K562 (cell line): ENCODE measurements at regions not wholly inside any gene's neighbourhood (a gene's known extent, or its start where the extent isn't known, plus 50 kb on each side); places are given as distances from the start of the nearest gene placed in this dataset.

Source experiments
- BRF1 ChIP-seq: IDR thresholded peaks from 3 replicates; pipeline ENCODE4 v1.6.1; 2011; ENCODE audit warnings: borderline replicate concordance, mild to moderate bottlenecking; ENCODE audit not compliant: insufficient read length; ENCODE audit errors: extremely low read depth
- ESRRA ChIP-seq: fragments of 450-650 bp; IDR thresholded peaks from 2 replicates; pipeline ENCODE4 v1.6.1; 2014; ENCODE audit warnings: low read depth, mild to moderate bottlenecking, moderate library complexity, borderline replicate concordance
- MCM5 ChIP-seq: fragments of 450-650 bp; IDR thresholded peaks from 2 replicates; pipeline ENCODE4 v1.6.1; 2016; ENCODE audit warnings: low read depth
- PML ChIP-seq: IDR thresholded peaks from 2 replicates; pipeline ENCODE4 v1.6.1; 2012; ENCODE audit warnings: low read length, inconsistent platforms
- POLR2AphosphoS5 ChIP-seq: IDR thresholded peaks from 2 replicates; pipeline ENCODE4 v1.6.1; 2011; ENCODE audit warnings: mild to moderate bottlenecking, low read depth, low read length, moderate library complexity; ENCODE audit not compliant: control insufficient read depth, insufficient read depth
- PTRF ChIP-seq: fragments of 450-650 bp; IDR thresholded peaks from 2 replicates; pipeline ENCODE4 v1.6.1; 2016; ENCODE audit warnings: mild to moderate bottlenecking, missing genetic modification characterization, missing compliant biosample characterization
- SMARCE1 ChIP-seq: fragments of 450-650 bp; IDR thresholded peaks from 2 replicates; pipeline ENCODE4 v1.7.1; 2016; ENCODE audit warnings: mild to moderate bottlenecking
- XRCC3 ChIP-seq: fragments of 450-650 bp; IDR thresholded peaks from 2 replicates; pipeline ENCODE4 v1.6.1; 2017; ENCODE audit warnings: mild to moderate bottlenecking, moderate library complexity
- ZBTB49 ChIP-seq: sonication (generic); formaldehyde crosslinking; IDR thresholded peaks from 2 replicates; pipeline ENCODE4 v1.8.0; 2022; ENCODE audit warnings: missing genetic modification reagents, mild to moderate bottlenecking, borderline replicate concordance
- ZNF124 ChIP-seq: sonication (generic); formaldehyde crosslinking; IDR thresholded peaks from 2 replicates; pipeline ENCODE4 v1.8.1; 2022; ENCODE audit warnings: missing genetic modification reagents
- ZNF232 ChIP-seq: sonication (generic); formaldehyde crosslinking; IDR thresholded peaks from 2 replicates; pipeline ENCODE4 v1.8.0; 2022; ENCODE audit warnings: mild to moderate bottlenecking, missing genetic modification reagents
- TF ChIP-seq, protein P1 (sequence below), 2 experiments: IDR thresholded peaks; 2 replicates each; pipeline ENCODE4 v1.6.1; 2011; ENCODE audit warnings: borderline replicate concordance in 1 of 2, control low read depth in 1 of 2, low read depth in 1 of 2, low read length in 1 of 2, mild to moderate bottlenecking in 1 of 2, mixed read lengths in 1 of 2, moderate library complexity in 1 of 2; ENCODE audit not compliant: insufficient read depth in 1 of 2, insufficient read length in 1 of 2, poor library complexity in 1 of 2, severe bottlenecking in 1 of 2; ENCODE audit errors: extremely low read depth in 1 of 2
- TF ChIP-seq, protein P2 (sequence below): fragments of 250-450 bp; sonication (Bioruptor Pico); IDR thresholded peaks from 2 replicates; pipeline ENCODE4 v1.5.0; 2021
- TF ChIP-seq, protein P3 (sequence below): fragments of 450-650 bp; IDR thresholded peaks from 2 replicates; pipeline ENCODE4 v1.6.1; 2017; ENCODE audit warnings: mild to moderate bottlenecking, moderate library complexity
- TF ChIP-seq, protein P4 (sequence below): fragments of 200-800 bp; sonication (Bioruptor generic); IDR thresholded peaks from 2 replicates; pipeline ENCODE4 v1.6.1; 2016; ENCODE audit warnings: missing genetic modification characterization, missing compliant biosample characterization
- TF ChIP-seq, protein P5 (sequence below): fragments of 450-650 bp; IDR thresholded peaks from 2 replicates; pipeline ENCODE4 v1.6.1; 2014; ENCODE audit warnings: low read depth, mild to moderate bottlenecking, moderate library complexity, borderline replicate concordance

DNA sequence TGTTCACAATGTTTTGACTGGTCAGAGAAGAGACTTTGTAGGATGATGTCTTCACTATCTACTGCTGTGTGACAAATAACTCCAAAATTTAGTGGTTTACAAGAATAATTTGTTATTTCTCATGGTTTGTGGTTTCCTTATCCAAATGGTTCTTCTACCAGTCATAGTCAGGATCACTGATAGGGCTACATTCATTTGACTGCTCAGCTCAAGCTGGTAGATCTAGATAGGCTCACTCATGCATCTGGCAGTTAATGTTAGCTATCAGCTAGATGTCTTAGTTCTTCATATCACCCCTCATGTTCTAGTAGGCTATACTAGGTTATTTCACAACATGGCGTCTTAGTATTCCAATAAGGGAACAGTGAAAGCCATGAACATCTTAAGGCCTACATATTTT is 131.0 kb downstream of the ID4 start (continued):
- TF ChIP-seq POLR2AphosphoS5 (peak; percentile 72; the same call in 1 of the 2 replicates), BRF1 (no peak), XRCC3 (no peak), PML (peak; percentile 89), ZNF124 (CRISPR knock-in tag) (no peak), PTRF (tag) (no peak), ZBTB49 (CRISPR knock-in tag) (no peak), MCM5 (no peak), ESRRA (peak; percentile 61; the same call in 1 of the 2 replicates), SMARCE1 (no peak), ZNF232 (no peak)
- TF ChIP-seq, protein P1, sequence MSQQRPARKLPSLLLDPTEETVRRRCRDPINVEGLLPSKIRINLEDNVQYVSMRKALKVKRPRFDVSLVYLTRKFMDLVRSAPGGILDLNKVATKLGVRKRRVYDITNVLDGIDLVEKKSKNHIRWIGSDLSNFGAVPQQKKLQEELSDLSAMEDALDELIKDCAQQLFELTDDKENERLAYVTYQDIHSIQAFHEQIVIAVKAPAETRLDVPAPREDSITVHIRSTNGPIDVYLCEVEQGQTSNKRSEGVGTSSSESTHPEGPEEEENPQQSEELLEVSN (IDR thresholded peaks at IDR 0.05; ENCODE audit: borderline replicate concordance in 1 of 2, extremely low read depth in 1 of 2, insufficient read depth in 1 of 2, insufficient read length in 1 of 2, low read depth in 1 of 2, low read length in 1 of 2, poor library complexity in 1 of 2, severe bottlenecking in 1 of 2) = no peak
- TF ChIP-seq, protein P2, sequence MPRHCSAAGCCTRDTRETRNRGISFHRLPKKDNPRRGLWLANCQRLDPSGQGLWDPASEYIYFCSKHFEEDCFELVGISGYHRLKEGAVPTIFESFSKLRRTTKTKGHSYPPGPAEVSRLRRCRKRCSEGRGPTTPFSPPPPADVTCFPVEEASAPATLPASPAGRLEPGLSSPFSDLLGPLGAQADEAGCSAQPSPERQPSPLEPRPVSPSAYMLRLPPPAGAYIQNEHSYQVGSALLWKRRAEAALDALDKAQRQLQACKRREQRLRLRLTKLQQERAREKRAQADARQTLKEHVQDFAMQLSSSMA = no peak
- TF ChIP-seq, protein P3, sequence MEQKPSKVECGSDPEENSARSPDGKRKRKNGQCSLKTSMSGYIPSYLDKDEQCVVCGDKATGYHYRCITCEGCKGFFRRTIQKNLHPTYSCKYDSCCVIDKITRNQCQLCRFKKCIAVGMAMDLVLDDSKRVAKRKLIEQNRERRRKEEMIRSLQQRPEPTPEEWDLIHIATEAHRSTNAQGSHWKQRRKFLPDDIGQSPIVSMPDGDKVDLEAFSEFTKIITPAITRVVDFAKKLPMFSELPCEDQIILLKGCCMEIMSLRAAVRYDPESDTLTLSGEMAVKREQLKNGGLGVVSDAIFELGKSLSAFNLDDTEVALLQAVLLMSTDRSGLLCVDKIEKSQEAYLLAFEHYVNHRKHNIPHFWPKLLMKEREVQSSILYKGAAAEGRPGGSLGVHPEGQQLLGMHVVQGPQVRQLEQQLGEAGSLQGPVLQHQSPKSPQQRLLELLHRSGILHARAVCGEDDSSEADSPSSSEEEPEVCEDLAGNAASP = no peak
- TF ChIP-seq, protein P4, sequence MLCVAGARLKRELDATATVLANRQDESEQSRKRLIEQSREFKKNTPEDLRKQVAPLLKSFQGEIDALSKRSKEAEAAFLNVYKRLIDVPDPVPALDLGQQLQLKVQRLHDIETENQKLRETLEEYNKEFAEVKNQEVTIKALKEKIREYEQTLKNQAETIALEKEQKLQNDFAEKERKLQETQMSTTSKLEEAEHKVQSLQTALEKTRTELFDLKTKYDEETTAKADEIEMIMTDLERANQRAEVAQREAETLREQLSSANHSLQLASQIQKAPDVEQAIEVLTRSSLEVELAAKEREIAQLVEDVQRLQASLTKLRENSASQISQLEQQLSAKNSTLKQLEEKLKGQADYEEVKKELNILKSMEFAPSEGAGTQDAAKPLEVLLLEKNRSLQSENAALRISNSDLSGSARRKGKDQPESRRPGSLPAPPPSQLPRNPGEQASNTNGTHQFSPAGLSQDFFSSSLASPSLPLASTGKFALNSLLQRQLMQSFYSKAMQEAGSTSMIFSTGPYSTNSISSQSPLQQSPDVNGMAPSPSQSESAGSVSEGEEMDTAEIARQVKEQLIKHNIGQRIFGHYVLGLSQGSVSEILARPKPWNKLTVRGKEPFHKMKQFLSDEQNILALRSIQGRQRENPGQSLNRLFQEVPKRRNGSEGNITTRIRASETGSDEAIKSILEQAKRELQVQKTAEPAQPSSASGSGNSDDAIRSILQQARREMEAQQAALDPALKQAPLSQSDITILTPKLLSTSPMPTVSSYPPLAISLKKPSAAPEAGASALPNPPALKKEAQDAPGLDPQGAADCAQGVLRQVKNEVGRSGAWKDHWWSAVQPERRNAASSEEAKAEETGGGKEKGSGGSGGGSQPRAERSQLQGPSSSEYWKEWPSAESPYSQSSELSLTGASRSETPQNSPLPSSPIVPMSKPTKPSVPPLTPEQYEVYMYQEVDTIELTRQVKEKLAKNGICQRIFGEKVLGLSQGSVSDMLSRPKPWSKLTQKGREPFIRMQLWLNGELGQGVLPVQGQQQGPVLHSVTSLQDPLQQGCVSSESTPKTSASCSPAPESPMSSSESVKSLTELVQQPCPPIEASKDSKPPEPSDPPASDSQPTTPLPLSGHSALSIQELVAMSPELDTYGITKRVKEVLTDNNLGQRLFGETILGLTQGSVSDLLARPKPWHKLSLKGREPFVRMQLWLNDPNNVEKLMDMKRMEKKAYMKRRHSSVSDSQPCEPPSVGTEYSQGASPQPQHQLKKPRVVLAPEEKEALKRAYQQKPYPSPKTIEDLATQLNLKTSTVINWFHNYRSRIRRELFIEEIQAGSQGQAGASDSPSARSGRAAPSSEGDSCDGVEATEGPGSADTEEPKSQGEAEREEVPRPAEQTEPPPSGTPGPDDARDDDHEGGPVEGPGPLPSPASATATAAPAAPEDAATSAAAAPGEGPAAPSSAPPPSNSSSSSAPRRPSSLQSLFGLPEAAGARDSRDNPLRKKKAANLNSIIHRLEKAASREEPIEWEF (CRISPR knock-in tag) = no peak
- TF ChIP-seq, protein P5, sequence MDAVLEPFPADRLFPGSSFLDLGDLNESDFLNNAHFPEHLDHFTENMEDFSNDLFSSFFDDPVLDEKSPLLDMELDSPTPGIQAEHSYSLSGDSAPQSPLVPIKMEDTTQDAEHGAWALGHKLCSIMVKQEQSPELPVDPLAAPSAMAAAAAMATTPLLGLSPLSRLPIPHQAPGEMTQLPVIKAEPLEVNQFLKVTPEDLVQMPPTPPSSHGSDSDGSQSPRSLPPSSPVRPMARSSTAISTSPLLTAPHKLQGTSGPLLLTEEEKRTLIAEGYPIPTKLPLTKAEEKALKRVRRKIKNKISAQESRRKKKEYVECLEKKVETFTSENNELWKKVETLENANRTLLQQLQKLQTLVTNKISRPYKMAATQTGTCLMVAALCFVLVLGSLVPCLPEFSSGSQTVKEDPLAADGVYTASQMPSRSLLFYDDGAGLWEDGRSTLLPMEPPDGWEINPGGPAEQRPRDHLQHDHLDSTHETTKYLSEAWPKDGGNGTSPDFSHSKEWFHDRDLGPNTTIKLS = no peak
